Panc1 (cell line): ENCODE measurements at regions not wholly inside any gene's neighbourhood (a gene's known extent, or its start where the extent isn't known, plus 50 kb on each side); places are given as distances from the start of the nearest gene placed in this dataset.

Experiments
- ATAC-seq: fragments of 200-7000 bp; cut with Tn5 transposase; 2 replicates; pipeline ENCODE4 v1.9.1; 2020; ENCODE audit warnings: mild to moderate bottlenecking, moderate library complexity
- BruUV-seq: library from RNA; stranded (reverse); fragments of 400-500 nt; replicated peaks from 2 replicates; lab custom pipeline; 2021; lab: Mats Ljungman, UMichigan
- CTCF ChIA-PET: fragments of 300-600 bp; sonication (Branson Sonifier 250); formaldehyde crosslinking; loops from one replicate; lab custom pipeline; 2022; ENCODE audit warnings: antibody characterized with exemption; lab: Charles Lee
- POLR2A ChIA-PET: fragments of 300-600 bp; sonication (Branson Sonifier 250); formaldehyde crosslinking; loops from one replicate; lab custom pipeline; 2022; ENCODE audit warnings: antibody characterized with exemption; lab: Charles Lee
- DNase-seq: peaks from one replicate; pipeline ENCODE4 v3.0.0-alpha.2; 2010; ENCODE audit warnings: low read depth, low spot score
- H3K27ac ChIP-seq: 2 replicates; pipeline ENCODE4 v1.5.1; 2011; ENCODE audit warnings: mild to moderate bottlenecking, low read length, inconsistent platforms
- H3K27me3 ChIP-seq: fragments of 200-500 bp; sonication (Bioruptor generic); 2 replicates; pipeline ENCODE4 v1.6.0; 2014; ENCODE audit warnings: low read length, inconsistent platforms; ENCODE audit not compliant: control insufficient read depth, insufficient read depth
- H3K36me3 ChIP-seq: fragments of 200-500 bp; sonication (Bioruptor generic); 2 replicates; pipeline ENCODE4 v1.5.1; 2014; ENCODE audit warnings: inconsistent platforms, mild to moderate bottlenecking, low read length, moderate library complexity; ENCODE audit not compliant: control insufficient read depth, insufficient read depth
- H3K4me1 ChIP-seq: 2 replicates; pipeline ENCODE4 v1.5.1; 2011; ENCODE audit warnings: inconsistent platforms, mild to moderate bottlenecking, low read length, moderate library complexity; ENCODE audit not compliant: control insufficient read depth, insufficient read depth
- H3K4me3 ChIP-seq, 2 experiments: 2 replicates each; pipeline ENCODE4 v1.5.1; 2011 to 2012; ENCODE audit warnings: low read depth in 2 of 2, low read length in 2 of 2, mild to moderate bottlenecking in 2 of 2, inconsistent platforms in 1 of 2, moderate library complexity in 1 of 2
- H3K9me3 ChIP-seq: fragments of 200-500 bp; sonication (Bioruptor generic); 2 replicates; pipeline ENCODE4 v1.5.1; 2014; ENCODE audit warnings: low read depth, mild to moderate bottlenecking, inconsistent platforms, low read length, moderate library complexity; ENCODE audit not compliant: control insufficient read depth, insufficient read depth
- CTCF ChIP-seq: fragments of 450-650 bp; IDR thresholded peaks from 2 replicates; pipeline ENCODE4 v1.5.1; 2017; ENCODE audit warnings: mild to moderate bottlenecking
- POLR2AphosphoS5 ChIP-seq: IDR thresholded peaks from 2 replicates; pipeline ENCODE4 v1.6.1; 2012; ENCODE audit warnings: mild to moderate bottlenecking, low read depth, low read length, moderate library complexity
- REST ChIP-seq, 2 experiments: IDR thresholded peaks; 2 replicates each; pipeline ENCODE4 v1.6.1; 2011 to 2012; ENCODE audit warnings: low read depth in 2 of 2, control low read depth in 1 of 2, low read length in 1 of 2, mild to moderate bottlenecking in 1 of 2, moderate library complexity in 1 of 2; ENCODE audit not compliant: insufficient read depth in 1 of 2
- SIN3A ChIP-seq: IDR thresholded peaks from 2 replicates; pipeline ENCODE4 v1.6.1; 2012; ENCODE audit warnings: low read depth, mild to moderate bottlenecking, low read length, moderate library complexity, borderline replicate concordance; ENCODE audit not compliant: insufficient read depth
- TCF7L2 ChIP-seq: IDR thresholded peaks from 2 replicates; pipeline ENCODE4 v1.6.1; 2011; ENCODE audit warnings: mild to moderate bottlenecking, low read depth, low read length, inconsistent platforms
- in situ Hi-C: cut with HindIII; loops from 2 replicates; pipeline ENCODE4 v1.10.0; 2016; ENCODE audit warnings: low sequenced_read_pairs, low pct_unique_long_range_greater_than_20kb
- intact Hi-C: fragments of 100-400 bp; cut with micrococcal nuclease; formaldehyde crosslinking; loops from one replicate; pipeline ENCODE4 v1.10.0; 2022; ENCODE audit not compliant: unreplicated experiment

GRCh38 chr10:78140066-78140630, 106.5 kb downstream of the RPS24 start:
- TF ChIP-seq REST (IDR thresholded peaks at IDR 0.05; ENCODE audit: insufficient read depth in 1 of 2, low read depth in 2 of 2, low read length in 1 of 2) (no peak), POLR2AphosphoS5 (no peak), TCF7L2 (no peak)
- BruUV-seq: no TSS peak
- peaks cover 27% of the 10 kb centered on the region for H3K27me3 ChIP-seq

GRCh38 chr10:78143576-78143975, 109.9 kb downstream of the RPS24 start:
- no peaks in the 10 kb centered on the region for H3K36me3 ChIP-seq
- ATAC-seq (no peak), DNase-seq (no peak)
- H3K4me3 ChIP-seq: no peak overlapping the region
- intact Hi-C loops (no loop called here), in situ Hi-C loops (no loop called here)
- CTCF ChIA-PET: no interaction called here
- POLR2A ChIA-PET: no interaction called here
- no peaks in the 10 kb centered on the region for H3K4me1 ChIP-seq
- H3K27ac ChIP-seq: no peak overlapping the region
- H3K9me3 ChIP-seq: no peaks in the 10 kb centered on the region
- TF ChIP-seq CTCF (no peak), SIN3A (no peak), REST (IDR thresholded peaks at IDR 0.05; ENCODE audit: insufficient read depth in 1 of 2, low read depth in 2 of 2, low read length in 1 of 2) (no peak), POLR2AphosphoS5 (no peak), TCF7L2 (no peak)
- peaks cover 15% of the 10 kb centered on the region for H3K27me3 ChIP-seq
- BruUV-seq: no TSS peak

More at GRCh38 chr10:78140066-78140630, 106.5 kb downstream of the RPS24 start:
- no peak overlapping the region for H3K27ac ChIP-seq
- CTCF ChIA-PET: no interaction called here
- no peak overlapping the region for H3K4me3 ChIP-seq
- in situ Hi-C loops: no loop called here
- intact Hi-C loops: no loop called here
- H3K4me1 ChIP-seq: no peaks in the 10 kb centered on the region
- H3K9me3 ChIP-seq: no peaks in the 10 kb centered on the region
- no peak for ATAC-seq
- POLR2A ChIA-PET: no interaction called here
- H3K36me3 ChIP-seq: no peaks in the 10 kb centered on the region
- DNase-seq: no peak
